A673 (cell line): ENCODE measurements at regions not wholly inside any gene's neighbourhood (a gene's known extent, or its start where the extent isn't known, plus 50 kb on each side); places are given as distances from the start of the nearest gene placed in this dataset.

Experiments used
- EZH2 ChIP-seq: fragments of 200-600 bp; sonication (generic); IDR thresholded peaks from 2 replicates; pipeline ENCODE4 v1.6.1; 2017; ENCODE audit warnings: borderline replicate concordance, low read depth, mild to moderate bottlenecking, mixed read lengths, antibody characterized with exemption, low read length; ENCODE audit not compliant: poor library complexity, severe bottlenecking
- TF ChIP-seq, protein P1 (sequence below): fragments of 300-800, 200-600 bp; sonication (generic); conservative IDR thresholded peaks from 2 replicates; pipeline ENCODE4 v1.5.1; 2017; ENCODE audit warnings: low read depth, mild to moderate bottlenecking, antibody characterized with exemption, low read length, moderate library complexity, mixed read lengths

DNA sequence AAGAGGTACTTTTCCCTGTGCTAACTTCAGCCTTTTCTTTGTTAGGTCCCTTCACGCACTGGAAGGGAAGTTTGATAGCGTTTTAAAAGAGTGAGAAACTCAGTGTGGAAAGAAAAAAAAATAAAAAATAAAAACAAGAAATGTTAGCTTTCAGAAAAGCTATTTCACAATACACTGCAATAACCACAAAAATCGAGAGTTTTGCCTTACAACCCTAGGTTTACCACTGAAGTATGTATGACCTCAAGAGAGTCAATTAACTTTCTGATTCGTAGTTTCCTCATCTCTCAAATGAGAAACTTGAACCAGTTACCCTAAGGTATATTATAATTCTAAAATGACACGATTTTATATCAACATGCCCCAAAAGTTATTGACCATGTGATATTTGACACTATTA, 93.9 kb upstream of the JADE1 start:
- TF ChIP-seq, protein P1, sequence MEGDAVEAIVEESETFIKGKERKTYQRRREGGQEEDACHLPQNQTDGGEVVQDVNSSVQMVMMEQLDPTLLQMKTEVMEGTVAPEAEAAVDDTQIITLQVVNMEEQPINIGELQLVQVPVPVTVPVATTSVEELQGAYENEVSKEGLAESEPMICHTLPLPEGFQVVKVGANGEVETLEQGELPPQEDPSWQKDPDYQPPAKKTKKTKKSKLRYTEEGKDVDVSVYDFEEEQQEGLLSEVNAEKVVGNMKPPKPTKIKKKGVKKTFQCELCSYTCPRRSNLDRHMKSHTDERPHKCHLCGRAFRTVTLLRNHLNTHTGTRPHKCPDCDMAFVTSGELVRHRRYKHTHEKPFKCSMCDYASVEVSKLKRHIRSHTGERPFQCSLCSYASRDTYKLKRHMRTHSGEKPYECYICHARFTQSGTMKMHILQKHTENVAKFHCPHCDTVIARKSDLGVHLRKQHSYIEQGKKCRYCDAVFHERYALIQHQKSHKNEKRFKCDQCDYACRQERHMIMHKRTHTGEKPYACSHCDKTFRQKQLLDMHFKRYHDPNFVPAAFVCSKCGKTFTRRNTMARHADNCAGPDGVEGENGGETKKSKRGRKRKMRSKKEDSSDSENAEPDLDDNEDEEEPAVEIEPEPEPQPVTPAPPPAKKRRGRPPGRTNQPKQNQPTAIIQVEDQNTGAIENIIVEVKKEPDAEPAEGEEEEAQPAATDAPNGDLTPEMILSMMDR, result no peak
- TF ChIP-seq EZH2, result no peak
